Left colon (tissue), 2 donors: ENCODE measurements at regions not wholly inside any gene's neighbourhood (a gene's known extent, or its start where the extent isn't known, plus 50 kb on each side); places are given as distances from the start of the nearest gene placed in this dataset.
"Not testable (repeated sequence)": the region's sequence is repeated elsewhere in the genome, so short reads cannot be mapped to it uniquely, and the experiment has no call there.

ENCODE experiments used
- ATAC-seq: fragments of 200-7000 bp; cut with Tn5 transposase; one replicate; pipeline ENCODE4 v1.9.1; 2020; ENCODE audit warnings: mild to moderate bottlenecking, moderate library complexity
- DNase-seq, 2 donors: peaks; one replicate each; pipeline ENCODE4 v3.0.0-alpha.2; 2020
- intact Hi-C, 2 donors: fragments of 100-400 bp; cut with DNase I in 1 of 2; cut with micrococcal nuclease in 1 of 2; formaldehyde crosslinking; loops; one replicate each; pipeline versions ENCODE4 v1.11.2 to v1.14.0; 2022; cut with DNase I, micrococcal nuclease
- donor health status: DM: no; HTN: no; CAD: no.
- donor health status: DM: yes; HTN: yes; CAD: no.

DNA sequence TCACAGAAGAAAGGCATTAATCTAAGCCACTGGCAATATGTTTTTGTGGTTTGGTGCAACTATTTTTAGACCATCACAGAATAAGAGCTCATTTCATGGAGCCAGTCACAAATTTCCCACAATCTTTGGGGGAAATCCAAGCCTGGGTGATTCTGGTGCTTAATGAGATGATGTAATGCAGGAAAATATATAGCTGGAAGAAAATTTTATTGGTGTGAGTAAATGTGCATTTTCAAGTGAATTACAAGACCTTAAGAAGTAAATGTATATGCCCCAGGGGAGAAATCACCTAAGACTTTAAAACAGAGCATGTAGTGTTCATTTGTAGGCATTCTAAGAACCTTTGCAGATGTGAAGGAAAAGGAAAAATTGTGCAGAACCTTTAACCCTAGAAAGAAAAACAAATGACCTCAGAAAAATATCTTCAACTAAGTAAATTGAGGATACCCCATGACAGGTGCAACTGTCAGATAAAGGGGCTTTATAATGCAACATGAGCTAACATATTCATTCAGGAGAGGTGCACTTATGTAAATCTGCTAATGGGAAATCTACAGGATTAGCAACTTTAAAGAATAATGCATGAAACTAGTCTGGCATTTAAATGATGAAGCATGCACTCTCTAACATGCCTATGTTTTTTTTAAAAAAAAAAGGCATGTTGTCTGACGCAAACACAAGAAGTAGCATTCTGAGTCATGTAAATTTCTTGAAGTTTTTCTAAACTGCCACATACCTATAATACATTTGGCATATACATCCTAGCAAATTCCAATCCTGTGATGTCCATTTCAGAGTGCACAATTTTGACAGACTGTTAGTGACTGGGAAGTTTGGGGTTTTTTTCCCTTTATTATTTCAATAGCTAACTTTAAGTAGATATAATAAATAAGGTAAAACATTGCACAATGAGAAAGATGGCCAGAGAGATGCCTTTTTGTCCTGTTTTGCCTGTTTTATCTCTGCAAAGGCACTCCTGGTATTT is 105.1 kb downstream of the MEX3B start:
- intact Hi-C loops, result no loop called here
- ATAC-seq (no peak), DNase-seq (no peak)

DNA sequence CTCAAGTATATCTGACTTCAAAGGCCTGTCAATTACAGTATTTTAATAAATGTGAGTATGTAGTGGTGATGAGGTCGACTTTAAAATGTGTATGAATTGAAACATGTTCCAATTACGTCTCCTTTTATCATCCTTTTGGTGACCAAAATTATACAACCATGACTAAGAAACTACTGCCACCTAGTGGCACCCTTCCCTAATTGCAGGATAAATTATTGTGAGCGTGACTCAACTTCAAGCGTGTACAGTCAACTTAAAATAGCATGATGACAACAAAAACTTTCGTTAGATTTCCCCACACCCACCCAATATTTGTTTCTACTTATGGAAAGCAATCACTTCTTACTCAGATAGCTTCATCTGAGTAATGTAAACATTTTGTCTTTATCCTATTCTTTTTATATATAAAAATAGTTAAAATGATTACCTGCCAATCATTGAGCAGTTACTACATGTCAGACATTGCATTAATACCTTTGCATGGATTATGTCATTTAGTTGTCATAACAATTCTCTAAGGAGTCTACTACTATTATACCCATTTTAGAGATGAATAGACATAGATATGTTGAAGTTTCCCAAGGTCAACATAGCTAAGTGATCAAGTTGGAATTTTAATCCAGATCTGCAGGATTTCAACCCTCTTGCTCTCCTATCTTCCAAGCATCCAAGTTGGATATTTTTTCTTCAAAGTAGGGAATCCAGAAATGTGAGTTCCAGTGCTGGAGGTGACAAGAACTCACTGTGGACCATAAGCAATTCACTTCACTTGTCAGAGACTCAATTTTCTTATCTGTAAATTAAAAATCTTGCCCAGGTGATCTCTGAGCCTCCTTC is 106.0 kb downstream of the MEX3B start:
- ATAC-seq (no peak), DNase-seq (no peak)
- intact Hi-C loops, result loop anchor here in 1 of 2 donors (10.0 kb wide), 1 partner anchor 435 kb away; no protein-coding TSS in a partner anchor

DNA sequence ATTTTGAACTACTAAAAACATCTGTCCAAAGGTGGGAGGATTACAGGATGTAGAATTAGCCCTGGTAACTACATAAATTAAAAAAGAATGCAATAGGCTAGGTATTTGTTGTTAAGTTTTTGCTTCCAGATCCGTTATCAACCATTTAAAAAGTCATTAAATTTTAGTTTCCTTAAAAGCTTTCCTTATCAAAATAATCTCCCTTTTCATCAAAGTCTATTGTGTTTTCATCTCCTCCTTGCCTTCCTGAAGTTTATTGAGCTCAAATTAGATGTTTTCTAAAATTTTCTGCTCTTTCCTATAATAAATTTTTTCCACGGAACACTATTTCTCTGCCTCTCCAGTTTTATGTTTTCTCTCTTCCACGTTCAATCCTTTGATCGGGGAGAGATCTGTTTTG is 108.6 kb downstream of the MEX3B start:
- ATAC-seq (no peak), DNase-seq (no peak)
- intact Hi-C loops, result loop anchor here in 1 of 2 donors (10.0 kb wide), 1 partner anchor 432 kb away; no protein-coding TSS in a partner anchor

DNA sequence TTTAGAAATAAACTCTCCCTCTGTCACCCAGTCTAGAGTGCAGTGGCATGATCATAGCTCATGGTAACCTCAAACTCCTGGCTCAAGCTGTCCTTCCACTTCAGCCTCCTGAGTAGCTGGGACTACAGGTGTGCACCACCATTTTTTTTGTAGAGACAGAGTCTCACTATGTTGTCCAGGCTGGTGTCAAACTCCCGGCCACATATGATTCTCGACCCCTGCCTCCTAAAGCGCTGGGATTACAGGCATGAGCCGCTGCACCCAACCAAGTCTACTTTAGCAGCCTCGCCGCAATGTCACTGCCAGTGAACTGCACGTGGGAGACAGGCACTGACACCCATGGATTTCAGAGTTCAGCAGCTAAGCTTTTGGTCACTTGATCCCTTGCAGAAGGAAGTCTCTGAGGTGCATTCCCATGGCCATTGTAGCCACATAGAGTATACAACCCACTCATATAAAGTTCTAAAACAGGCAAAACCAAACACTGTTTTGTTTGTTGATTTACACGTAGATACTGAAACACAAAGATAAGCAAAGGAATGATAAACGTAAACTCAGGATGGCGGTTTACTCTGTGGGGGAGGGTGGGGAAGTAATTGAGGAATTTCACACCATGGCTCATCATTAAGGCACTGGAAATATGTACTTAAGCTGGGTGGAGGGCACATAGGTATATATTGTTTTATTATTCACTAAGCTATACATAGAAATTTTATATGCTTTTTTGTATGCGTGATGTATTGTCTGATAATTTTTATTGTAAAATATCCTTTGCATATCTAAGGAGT is 115.0 kb downstream of the MEX3B start:
- peak in 1 of 2 donors; percentile 6 for DNase-seq
- intact Hi-C loops, result loop anchor here in 1 of 2 donors (10.0 kb wide), 1 partner anchor 426 kb away; no protein-coding TSS in a partner anchor

DNA sequence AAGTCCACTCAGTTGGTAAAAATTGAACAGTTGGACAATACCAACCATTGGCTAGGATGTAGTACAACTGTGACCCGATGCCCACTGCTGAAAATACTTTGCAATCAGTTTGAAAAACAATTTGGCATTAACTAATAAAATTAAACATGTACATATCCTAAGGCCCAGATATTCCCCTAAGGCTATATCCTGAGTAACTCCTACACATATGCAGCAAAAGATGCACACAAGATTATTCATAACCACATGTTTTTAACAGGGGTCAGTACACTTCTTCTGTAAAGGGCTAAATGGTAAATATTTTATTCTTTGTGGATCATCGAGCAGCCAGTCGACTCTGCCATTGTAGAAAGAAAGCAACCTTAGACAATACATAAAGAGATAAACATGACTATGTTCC is 116.3 kb downstream of the MEX3B start:
- no peak for ATAC-seq
- intact Hi-C loops, result no loop called here

More for the DNA sequence above, 115.0 kb downstream of the MEX3B start:
- ATAC-seq, result peak; percentile 96

DNA sequence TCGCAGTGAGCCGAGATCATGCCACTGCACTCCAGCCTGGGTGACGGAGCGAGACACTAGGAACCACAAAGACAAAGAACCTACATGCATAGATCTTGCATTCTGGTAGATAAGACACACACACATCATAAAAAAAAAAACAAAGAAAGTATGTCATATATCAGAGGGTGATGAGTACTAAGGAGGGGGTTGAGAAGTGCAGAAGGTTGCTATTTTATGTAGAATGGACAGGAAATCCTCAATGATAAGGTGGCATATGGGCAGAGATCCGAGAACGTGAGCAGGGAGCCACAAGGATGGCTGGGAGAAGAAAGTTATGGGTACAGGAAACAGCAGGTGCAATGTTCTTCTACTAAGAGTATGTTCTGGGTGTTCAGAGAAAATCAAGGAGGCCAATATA is 118.8 kb downstream of the MEX3B start:
- ATAC-seq, result no peak
- intact Hi-C loops, result no loop called here

More for the DNA sequence above, 116.3 kb downstream of the MEX3B start:
- no peak for DNase-seq

DNA sequence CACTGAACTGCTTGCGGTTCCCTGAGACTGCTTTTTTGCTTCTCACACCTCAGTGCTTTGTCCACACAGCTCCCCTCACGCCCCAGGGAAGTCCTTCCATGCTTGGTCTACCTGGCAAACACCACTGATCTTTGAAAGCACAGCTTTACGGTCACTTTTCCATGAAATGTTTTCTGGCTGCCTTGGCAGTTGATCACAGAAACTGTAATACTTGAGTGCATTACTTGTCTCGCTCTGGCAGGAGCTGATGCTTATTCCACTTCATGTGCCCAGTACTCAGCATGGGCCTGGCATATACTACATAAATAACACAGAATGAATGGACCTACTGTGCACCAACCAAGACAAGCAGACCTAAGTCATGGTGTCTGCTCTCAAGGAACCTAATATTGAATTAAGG is 121.1 kb downstream of the MEX3B start:
- intact Hi-C loops, result no loop called here
- ATAC-seq (no peak), DNase-seq (no peak)

More for the DNA sequence above, 118.8 kb downstream of the MEX3B start:
- DNase-seq, result no peak

DNA sequence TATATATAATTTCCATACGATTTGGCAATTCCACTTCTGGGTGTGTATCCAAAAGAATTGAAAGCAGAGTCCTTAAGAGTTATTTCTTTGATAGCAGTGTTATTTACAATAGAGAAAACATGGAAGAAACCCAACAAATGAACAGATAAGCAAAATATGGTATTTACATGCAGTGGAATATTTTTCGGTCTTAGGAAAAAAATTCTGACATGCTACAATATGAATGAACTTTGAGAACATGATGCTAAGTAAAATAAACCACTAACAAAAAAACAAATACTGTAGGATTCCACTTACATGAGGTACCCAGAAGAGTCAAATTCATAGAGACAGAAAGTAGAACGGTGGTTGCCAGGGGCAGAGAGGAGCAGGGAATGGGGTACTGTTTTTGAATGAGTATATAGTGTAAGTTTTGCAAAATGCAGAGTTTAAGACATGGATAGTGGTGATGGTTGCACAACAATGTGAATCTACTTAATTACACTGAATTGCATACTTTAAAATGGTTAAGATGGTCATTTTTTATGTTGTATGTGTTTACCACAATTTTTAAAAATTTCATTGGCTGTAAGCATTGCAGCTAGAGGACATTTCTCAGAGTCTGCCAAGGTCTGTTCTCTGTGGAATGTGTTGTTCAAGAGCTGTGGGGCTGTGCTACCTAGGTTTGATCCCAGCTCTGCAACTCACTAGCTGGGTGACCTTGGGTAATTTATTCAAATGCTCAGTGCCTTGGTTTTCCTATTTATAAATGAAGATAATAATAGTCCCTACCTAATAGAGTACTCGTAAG is 122.1 kb downstream of the MEX3B start:
- DNase-seq (no peak), ATAC-seq (no peak)
- intact Hi-C loops, result no loop called here

DNA sequence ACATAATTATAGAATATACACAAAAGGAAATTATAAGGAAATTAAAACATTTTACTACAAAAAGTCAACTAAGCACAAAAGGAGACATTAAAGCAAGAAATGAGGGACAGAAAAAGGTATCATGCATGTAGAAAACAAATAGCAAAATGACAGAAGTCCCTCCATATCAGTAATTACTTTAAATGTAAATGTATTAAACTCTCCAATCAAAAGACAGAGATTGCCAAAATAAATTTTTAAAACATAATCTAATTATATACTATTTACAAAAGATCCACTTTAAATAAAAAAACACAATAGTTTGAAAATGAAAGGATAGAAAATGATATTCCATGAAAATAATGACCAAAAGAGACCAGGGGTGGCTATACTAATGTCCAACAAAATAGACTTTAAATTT is 123.7 kb downstream of the MEX3B start:
- intact Hi-C loops, result no loop called here
- DNase-seq (no peak), ATAC-seq (no peak)

DNA sequence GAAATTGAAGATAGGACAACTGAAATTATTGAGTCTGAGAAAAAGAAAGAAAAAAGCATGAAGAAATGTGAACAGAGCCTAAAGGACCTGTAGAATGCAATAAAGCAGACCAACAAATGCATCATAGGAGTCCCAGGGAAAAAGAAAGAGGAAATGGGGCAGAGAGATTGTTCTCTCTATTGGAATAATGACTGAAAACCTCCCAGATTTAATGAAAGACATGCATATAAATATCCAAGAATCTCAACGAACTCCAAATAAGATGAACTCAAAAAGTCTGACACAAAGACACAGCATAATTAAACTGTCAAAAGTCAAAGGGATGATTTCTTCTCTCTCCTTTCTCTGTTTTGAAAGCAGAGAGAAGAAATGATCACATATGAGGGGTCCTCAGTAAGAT is 124.7 kb downstream of the MEX3B start:
- DNase-seq (no peak), ATAC-seq (no peak)
- intact Hi-C loops, result no loop called here

DNA sequence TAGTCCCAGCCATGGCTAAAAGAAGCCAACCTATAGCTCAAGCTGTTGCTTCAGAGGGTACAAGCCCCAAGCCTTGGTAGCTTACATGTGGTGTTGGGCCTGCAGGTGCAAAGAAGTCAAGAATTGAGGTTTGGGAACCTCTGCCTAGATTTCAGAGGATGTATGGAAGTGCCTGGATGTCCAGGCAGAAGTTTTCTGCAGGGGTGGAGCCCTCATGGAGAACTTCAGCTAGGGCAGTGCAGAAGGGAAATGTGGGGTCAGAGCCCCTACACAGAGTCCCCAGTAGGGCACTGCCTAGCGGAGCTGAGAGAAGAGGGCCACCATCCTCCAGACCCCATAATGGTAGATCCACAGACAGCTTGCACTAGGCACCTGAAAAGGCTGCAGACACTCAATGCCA is 127.1 kb downstream of the MEX3B start:
- intact Hi-C loops, ATAC-seq, DNase-seq: not testable (repeated sequence)

DNA sequence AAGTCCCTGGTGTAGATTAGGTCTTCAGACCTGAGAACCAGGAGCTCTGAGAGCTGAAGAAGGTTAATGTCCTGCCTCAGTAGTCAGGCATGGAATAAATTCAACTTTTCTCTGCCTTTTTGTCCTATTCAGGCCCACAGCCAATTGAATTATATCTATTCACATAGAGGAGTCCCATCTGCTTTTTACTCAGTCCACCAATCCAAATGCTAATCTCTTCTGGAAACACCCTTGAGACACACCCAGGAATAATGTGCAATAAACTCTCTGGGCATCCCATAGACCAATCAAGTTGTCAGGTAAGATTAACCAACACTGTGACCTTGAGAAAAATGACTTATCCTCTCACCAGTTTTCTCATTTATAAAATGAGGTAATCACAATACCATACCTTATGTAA is 129.4 kb downstream of the MEX3B start:
- intact Hi-C loops, result no loop called here

DNA sequence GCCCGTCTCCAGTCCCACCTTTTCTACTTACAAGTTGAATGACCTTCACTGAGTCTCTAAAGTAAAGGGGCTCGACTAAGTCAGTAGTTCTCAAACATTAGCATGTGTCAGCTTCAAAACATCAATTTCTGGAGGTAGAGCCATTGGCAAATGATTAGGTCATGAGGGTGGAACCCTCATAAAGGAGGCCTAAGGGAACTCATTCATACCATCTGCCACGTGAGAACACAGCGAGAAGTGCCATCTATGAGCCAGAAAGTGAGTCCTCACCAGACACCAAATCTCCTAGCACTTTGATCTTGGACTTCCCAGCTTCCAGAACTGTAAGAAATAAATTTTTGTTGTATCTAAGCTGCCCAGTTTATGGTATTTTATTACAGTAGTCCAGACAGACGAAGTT is 129.8 kb downstream of the MEX3B start:
- DNase-seq (no peak), ATAC-seq (no peak)
- intact Hi-C loops, result no loop called here

More for the DNA sequence above, 129.4 kb downstream of the MEX3B start:
- no peak for DNase-seq
- no peak for ATAC-seq

DNA sequence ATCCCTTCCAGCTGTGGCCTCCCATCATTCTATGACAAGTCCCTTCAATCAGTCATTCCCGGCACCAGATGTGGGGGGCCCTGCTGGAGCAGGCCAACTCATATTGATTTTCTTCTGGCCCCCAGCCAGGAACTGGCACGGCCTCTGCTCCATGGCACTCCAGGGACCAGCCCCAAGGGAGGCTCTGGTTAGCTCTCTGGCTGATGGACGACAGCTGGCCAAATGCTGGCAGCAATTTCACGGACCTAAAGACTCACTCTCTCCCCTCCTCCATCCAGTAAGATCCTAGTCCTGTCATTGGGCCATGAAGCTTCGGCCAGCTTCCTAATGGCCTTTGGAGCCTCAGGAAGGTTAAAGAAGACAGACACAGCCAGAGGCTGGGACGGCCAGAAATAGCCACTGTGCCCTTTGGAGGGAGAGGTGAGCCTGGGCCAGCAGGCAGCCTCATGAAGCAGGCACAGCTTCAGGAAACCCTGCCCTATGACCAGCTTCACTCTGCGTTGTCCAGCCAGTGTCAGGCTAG is 131.0 kb downstream of the MEX3B start:
- no peak for DNase-seq
- no peak for ATAC-seq
- intact Hi-C loops, result no loop called here

DNA sequence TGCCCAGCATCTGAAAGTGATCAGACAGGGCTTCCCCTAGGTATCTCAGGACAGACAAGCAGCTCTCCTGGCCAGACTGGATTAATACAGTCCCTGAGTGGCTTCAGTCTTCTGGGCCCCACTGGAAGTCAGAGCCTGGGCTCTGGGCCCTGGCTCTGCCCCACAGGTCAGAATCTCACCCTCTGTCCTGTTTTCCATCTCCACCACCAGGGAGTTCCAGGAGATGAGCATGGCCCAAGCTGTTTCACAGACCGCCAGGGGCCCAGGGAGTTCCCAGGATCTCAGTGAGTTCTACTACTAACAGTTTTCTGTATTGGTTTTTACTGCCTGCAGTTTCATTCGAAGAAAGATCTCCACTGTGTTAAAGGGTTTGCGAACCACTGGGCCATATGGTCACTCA is 131.5 kb downstream of the MEX3B start:
- ATAC-seq (no peak), DNase-seq (no peak)
- intact Hi-C loops, result no loop called here

DNA sequence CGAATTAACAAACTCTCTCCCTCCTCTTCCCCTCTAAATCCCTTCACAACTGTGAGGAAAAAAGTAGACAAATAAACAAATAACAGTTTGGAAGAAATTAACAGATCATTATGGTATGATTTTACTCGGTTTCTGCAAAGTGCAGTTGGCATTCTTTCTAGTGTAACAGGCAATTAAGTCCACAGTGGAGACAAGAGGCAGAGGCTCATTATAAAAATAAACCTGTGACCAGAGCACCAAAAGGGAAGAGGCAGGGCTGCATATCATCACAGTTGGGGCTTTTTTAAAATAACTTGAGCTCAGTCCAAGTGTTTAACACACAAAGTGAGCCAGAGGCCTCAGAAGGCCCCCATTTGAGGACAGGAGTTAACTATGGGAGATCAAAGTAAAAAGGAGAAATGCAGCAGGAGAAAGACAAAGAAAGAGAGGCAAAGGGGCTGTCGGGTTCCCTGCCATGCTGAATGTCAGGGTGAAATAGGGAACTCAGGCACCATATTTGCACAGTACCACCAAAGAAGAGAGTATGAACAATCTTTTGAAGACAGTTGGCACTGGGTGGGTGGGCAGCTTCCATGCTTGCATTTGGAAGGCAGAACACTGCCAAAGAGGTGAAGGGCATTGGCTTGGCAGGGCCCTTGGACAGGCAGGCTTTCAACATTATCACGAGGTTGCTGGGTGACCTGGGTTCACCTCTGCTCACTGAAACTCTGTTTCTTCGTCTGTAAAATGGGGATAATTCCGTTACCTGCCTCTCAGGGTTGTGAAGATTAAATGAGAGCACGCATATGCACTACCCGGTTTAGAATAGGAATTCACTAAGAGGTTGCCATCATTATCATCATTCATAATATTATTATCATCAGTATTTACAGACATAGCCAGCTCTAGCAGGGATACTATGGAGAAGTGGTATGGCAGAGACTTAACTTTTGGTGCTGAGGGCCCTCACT is 134.5 kb downstream of the MEX3B start:
- no peak for DNase-seq
- intact Hi-C loops, result no loop called here
- ATAC-seq, result no peak
